Left lung (tissue), 4 donors: ENCODE measurements at regions not wholly inside any gene's neighbourhood (a gene's known extent, or its start where the extent isn't known, plus 50 kb on each side); places are given as distances from the start of the nearest gene placed in this dataset.
"Not testable (repeated sequence)": the region's sequence is repeated elsewhere in the genome, so short reads cannot be mapped to it uniquely, and the experiment has no call there.

Experiments used
- ATAC-seq: fragments of 200-7000 bp; cut with Tn5 transposase; one replicate; pipeline ENCODE4 v1.9.1; 2020; ENCODE audit warnings: moderate library complexity
- DNase-seq, 4 donors: peaks; one replicate each; pipeline ENCODE4 v3.0.0-alpha.2; 2013 to 2020
- H3K27ac ChIP-seq, 2 donors: fragments of 200-600 bp; sonication (generic) in 1 of 2; one replicate each; pipeline versions ENCODE4 v1.5.0 to v1.8.0; 2020 to 2021
- H3K27me3 ChIP-seq, 2 donors: fragments of 200-600 bp; sonication (generic) in 1 of 2; one replicate each; pipeline versions ENCODE4 v1.5.0 to v1.8.0; 2020 to 2021
- H3K36me3 ChIP-seq, 2 donors: fragments of 200-600 bp; sonication (generic) in 1 of 2; one replicate each; pipeline versions ENCODE4 v1.5.0 to v1.8.0; 2020 to 2021
- H3K4me1 ChIP-seq, 2 donors: fragments of 200-600 bp; one replicate each; pipeline ENCODE4 v1.8.0; 2021
- H3K4me3 ChIP-seq, 2 donors: fragments of 200-600 bp; sonication (generic) in 1 of 2; one replicate each; pipeline versions ENCODE4 v1.5.0 to v1.8.0; 2020 to 2021; ENCODE audit warnings: mild to moderate bottlenecking in 1 of 2
- H3K9me3 ChIP-seq, 2 donors: fragments of 200-600 bp; sonication (generic) in 1 of 2; one replicate each; pipeline versions ENCODE4 v1.5.0 to v1.8.0; 2020 to 2021
- CTCF ChIP-seq, 2 donors: fragments of 200-600 bp; sonication (generic) in 1 of 2; IDR thresholded peaks; one replicate each; pipeline versions ENCODE4 v1.5.0 to v1.8.0; 2021; ENCODE audit warnings: antibody characterized with exemption in 2 of 2
- intact Hi-C, 2 donors: fragments of 100-400 bp; cut with DNase I; formaldehyde crosslinking; loops; one replicate each; pipeline versions ENCODE4 v1.11.2 to v1.14.2; 2022
- donor health status: DM: no; HTN: yes; CAD: no.
- donor health status: DM: no; HTN: no; CAD: no.

- no peak for ATAC-seq
- DNase-seq = no peak
- no peak for TF ChIP-seq CTCF (IDR thresholded peaks at IDR 0.05)
- no peaks in the 10 kb centered on the region for H3K36me3 ChIP-seq
- H3K27me3 ChIP-seq = no peaks in the 10 kb centered on the region
- intact Hi-C loops = no loop called here
- H3K4me1 ChIP-seq = no peaks in the 10 kb centered on the region
- H3K9me3 ChIP-seq = no peaks in the 10 kb centered on the region
- H3K27ac ChIP-seq = no peak overlapping the region
- H3K4me3 ChIP-seq = no peak overlapping the region
Measured at GRCh38 chr11:23866641-23867040, 630.2 kb upstream of the LUZP2 start.

DNA sequence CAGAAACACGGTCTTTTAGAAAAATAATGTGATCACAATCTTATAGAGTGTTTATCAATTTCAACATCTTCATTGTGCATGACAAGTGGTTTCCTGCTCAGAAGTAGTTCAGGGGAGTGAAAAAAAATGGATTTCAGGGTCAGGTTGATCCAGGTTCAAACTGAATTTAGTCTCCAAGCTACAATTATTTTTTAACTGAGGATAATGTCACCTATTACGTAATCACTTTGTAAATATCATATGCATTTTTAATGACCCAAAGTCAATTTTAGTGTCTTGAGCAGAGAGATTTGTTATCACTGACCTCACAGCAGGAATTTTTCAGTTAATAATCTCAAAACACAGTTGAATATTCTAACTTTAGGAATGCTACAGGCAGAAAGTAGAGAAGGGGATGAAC is 627.2 kb upstream of the LUZP2 start:
- Histone ChIP-seq H3K4me1 (no peaks in the 10 kb centered on the region), H3K9me3 (no peaks in the 10 kb centered on the region), H3K4me3 (no peak overlapping the region), H3K36me3 (no peaks in the 10 kb centered on the region), H3K27me3 (no peaks in the 10 kb centered on the region), H3K27ac (no peak overlapping the region)
- intact Hi-C loops = no loop called here
- no peak for DNase-seq
- ATAC-seq = no peak
- TF ChIP-seq CTCF (IDR thresholded peaks at IDR 0.05) = no peak

GRCh38 chr11:23873406-23873805 is 623.4 kb upstream of the LUZP2 start:
- Histone ChIP-seq H3K36me3 (no peaks in the 10 kb centered on the region), H3K4me3 (no peak overlapping the region), H3K27ac (no peak overlapping the region), H3K9me3 (no peaks in the 10 kb centered on the region), H3K4me1 (no peaks in the 10 kb centered on the region), H3K27me3 (no peaks in the 10 kb centered on the region)
- no peak for TF ChIP-seq CTCF (IDR thresholded peaks at IDR 0.05)
- DNase-seq (no peak), ATAC-seq (no peak)
- intact Hi-C loops = no loop called here

- H3K27me3 ChIP-seq = no peaks in the 10 kb centered on the region
- no peak overlapping the region for H3K27ac ChIP-seq
- no peak for TF ChIP-seq CTCF (IDR thresholded peaks at IDR 0.05)
- ATAC-seq = no peak
- H3K4me3 ChIP-seq = no peak overlapping the region
- intact Hi-C loops = no loop called here
- peaks cover 0 to 5% of the 10 kb centered on the region in 2 donors for H3K9me3 ChIP-seq
- no peaks in the 10 kb centered on the region for H3K4me1 ChIP-seq
- H3K36me3 ChIP-seq = no peaks in the 10 kb centered on the region
- DNase-seq = peak in 2 of 4 donors; percentile 80 to 84
Measured at GRCh38 chr11:23875176-23875850, 621.5 kb upstream of the LUZP2 start.

DNA sequence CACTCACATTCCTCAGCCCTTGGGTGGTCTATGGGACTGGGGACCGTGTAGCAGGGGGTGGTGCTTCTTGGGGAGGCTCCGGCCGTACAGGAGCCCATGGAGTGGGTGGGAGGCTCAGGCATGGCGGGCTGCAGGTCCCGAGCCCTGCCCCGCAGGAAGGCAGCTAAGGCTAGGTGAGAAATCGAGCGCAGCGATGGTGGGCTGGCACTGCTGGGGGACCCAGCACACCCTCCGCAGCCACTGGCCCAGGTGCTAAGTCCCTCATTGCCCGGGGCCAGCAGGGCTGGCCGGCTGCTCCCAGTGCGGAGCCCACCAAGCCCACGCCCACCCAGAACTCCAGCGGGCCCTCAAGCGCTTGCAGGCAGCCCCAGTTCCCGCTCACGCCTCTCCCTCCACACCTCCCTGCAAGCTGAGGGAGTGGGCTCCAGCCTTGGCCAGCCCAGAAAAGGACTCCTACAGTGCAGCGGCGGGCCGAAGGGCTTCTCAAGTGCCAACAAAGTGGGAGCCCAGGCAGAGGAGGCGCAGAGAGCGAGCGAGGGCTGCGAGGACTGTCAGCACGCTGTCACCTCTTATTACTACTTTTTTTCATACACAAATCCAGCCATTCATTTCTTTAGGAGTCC is 613.3 kb upstream of the LUZP2 start:
- ATAC-seq, H3K36me3 ChIP-seq, H3K4me3 ChIP-seq, H3K4me1 ChIP-seq, H3K27ac ChIP-seq, H3K27me3 ChIP-seq, intact Hi-C loops, H3K9me3 ChIP-seq: not testable (repeated sequence)
- DNase-seq = peak in 1 of 4 donors; percentile 68
